Esophagus squamous epithelium (tissue), 4 donors: ENCODE measurements at regions not wholly inside any gene's neighbourhood (a gene's known extent, or its start where the extent isn't known, plus 50 kb on each side); places are given as distances from the start of the nearest gene placed in this dataset.

ENCODE experiments used
- POLR2A ChIP-seq, 4 donors: fragments of 450-650 bp; IDR thresholded peaks; one replicate each; pipeline ENCODE4 v1.6.1; 2017; ENCODE audit warnings: antibody characterized with exemption in 4 of 4, mild to moderate bottlenecking in 4 of 4, moderate library complexity in 3 of 4
- TF ChIP-seq, protein P1 (sequence below), 6 experiments: fragments of 450-650 bp in 4 of 6; fragments of 200-600 bp in 2 of 6; sonication (generic) in 2 of 6; IDR thresholded peaks; one replicate each; pipeline ENCODE4 v1.5.1; 2016 to 2019; ENCODE audit warnings: antibody characterized with exemption in 6 of 6, mild to moderate bottlenecking in 4 of 6, moderate library complexity in 4 of 6

DNA sequence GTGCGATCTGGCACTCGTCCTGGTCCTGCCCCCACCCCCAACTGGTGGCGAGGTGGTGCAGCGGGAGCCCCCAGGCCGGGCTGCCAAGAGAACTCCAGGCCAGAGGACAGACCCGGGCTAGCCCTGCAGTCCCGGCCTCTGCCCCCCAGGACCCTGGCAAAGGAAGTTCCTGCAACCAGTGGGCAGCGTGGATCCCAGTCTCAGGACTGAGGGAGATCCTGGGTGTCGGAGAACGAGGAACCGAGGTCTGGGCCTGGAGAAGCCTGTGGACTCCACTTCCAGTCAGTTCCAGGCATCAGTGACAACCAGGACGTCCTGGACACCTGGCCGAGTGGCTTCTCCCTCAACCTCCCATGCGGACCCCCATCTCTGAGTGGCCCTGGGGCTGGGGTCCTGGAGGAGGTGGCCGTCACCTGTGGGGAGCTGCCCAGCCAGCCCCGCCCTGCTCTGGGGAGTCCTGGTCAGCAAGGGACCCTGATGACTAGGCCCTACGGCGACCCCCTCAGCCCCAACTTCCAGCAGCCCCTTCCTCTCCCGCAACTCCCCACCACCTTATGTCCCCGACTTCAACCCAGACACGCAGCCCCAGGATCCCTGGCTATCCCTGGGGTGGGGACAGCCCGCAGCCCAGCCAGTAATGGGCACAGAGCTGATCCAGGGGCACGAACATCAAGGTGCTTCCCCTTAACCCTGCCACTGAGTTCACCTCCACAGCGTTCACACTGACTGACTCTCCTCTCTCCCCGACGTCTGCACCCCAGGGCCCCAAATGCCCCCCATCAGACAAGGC lies 53.7 kb upstream of the NKX1-1 start:
- TF ChIP-seq, protein P1, sequence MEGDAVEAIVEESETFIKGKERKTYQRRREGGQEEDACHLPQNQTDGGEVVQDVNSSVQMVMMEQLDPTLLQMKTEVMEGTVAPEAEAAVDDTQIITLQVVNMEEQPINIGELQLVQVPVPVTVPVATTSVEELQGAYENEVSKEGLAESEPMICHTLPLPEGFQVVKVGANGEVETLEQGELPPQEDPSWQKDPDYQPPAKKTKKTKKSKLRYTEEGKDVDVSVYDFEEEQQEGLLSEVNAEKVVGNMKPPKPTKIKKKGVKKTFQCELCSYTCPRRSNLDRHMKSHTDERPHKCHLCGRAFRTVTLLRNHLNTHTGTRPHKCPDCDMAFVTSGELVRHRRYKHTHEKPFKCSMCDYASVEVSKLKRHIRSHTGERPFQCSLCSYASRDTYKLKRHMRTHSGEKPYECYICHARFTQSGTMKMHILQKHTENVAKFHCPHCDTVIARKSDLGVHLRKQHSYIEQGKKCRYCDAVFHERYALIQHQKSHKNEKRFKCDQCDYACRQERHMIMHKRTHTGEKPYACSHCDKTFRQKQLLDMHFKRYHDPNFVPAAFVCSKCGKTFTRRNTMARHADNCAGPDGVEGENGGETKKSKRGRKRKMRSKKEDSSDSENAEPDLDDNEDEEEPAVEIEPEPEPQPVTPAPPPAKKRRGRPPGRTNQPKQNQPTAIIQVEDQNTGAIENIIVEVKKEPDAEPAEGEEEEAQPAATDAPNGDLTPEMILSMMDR (IDR thresholded peaks at IDR 0.05): no peak
- TF ChIP-seq POLR2A (IDR thresholded peaks at IDR 0.05): no peak
